ENCODE measurements at regions not wholly inside any gene's neighbourhood (a gene's known extent, or its start where the extent isn't known, plus 50 kb on each side); places are given as distances from the start of the nearest gene placed in this dataset.
"Not testable (repeated sequence)": the region's sequence is repeated elsewhere in the genome, so short reads cannot be mapped to it uniquely, and the experiment has no call there.

- intact Hi-C loops (cut with micrococcal nuclease): no loop called here
- ChIA-PET RAD21 (ENCODE audit: low non-redundant PET in 1 of 2, low total read pairs in 2 of 2, uncharacterized antibody in 2 of 2, unreplicated experiment in 2 of 2) (no interaction called here), POLR2A (no interaction called here), CTCF (no interaction called here)
- ATAC-seq (no peak), DNase-seq (ENCODE audit: low read depth, low spot score) (no peak)
- H3K4me3 ChIP-seq (replicated peaks in 1 of 2; ENCODE audit: low read depth in 1 of 2, low read length in 2 of 2): no peak overlapping the region
- no peak for TF ChIP-seq YY1 (IDR thresholded peaks at IDR 0.05; ENCODE audit: extremely low read depth, insufficient replicate concordance, low read depth, low read length)
- no peak for TF ChIP-seq EZH2 (IDR thresholded peaks at IDR 0.05)
- no peak for TF ChIP-seq POLR2A (IDR thresholded peaks at IDR 0.05; ENCODE audit: borderline replicate concordance, extremely low read depth, insufficient read depth, insufficient read length)
- no peak for TF ChIP-seq EGR1 (IDR thresholded peaks at IDR 0.05; ENCODE audit: low read depth)
- no peak for TF ChIP-seq CEBPB (IDR thresholded peaks at IDR 0.05; ENCODE audit: low read depth)
- no peak for TF ChIP-seq FOSL1 (IDR thresholded peaks at IDR 0.05; ENCODE audit: low read depth)
- no peak for TF ChIP-seq REST (IDR thresholded peaks at IDR 0.05; ENCODE audit: low read depth)
- TF ChIP-seq ZNF274 (IDR thresholded peaks at IDR 0.05; ENCODE audit: low read depth, low read length): no peak
- no peak for TF ChIP-seq JUND (IDR thresholded peaks at IDR 0.05)
- no peak for TF ChIP-seq TCF7L2 (IDR thresholded peaks at IDR 0.05; ENCODE audit: borderline replicate concordance, extremely low read depth, insufficient read depth, insufficient read length)
- TF ChIP-seq ATF3 (IDR thresholded peaks at IDR 0.05): no peak
- no peak for TF ChIP-seq RAD21 (IDR thresholded peaks at IDR 0.05; ENCODE audit: low read depth)
- no peak for TF ChIP-seq SIN3A (IDR thresholded peaks at IDR 0.05; ENCODE audit: low read depth)
- TF ChIP-seq SRF (IDR thresholded peaks at IDR 0.05; ENCODE audit: low read depth): no peak
- no peak for TF ChIP-seq CBX3 (IDR thresholded peaks at IDR 0.05; ENCODE audit: low read depth)
- no peak for TF ChIP-seq POLR2AphosphoS5 (IDR thresholded peaks at IDR 0.05; ENCODE audit: low read depth, low read length)
- no peak for TF ChIP-seq ZFX (IDR thresholded peaks at IDR 0.05)
- no peak for TF ChIP-seq MAX (IDR thresholded peaks at IDR 0.05)
- TF ChIP-seq CTCF (IDR thresholded peaks at IDR 0.05 in 2 of 3, conservative IDR thresholded peaks at IDR 0.05 in 1 of 3; ENCODE audit: borderline replicate concordance in 1 of 3, insufficient read depth in 1 of 3, low read depth in 2 of 3, low read length in 2 of 3): no peak
- no peaks in the 10 kb centered on the region for H3K9me2 ChIP-seq (ENCODE audit: insufficient read depth)
- H3K36me3 ChIP-seq (ENCODE audit: control insufficient read depth in 1 of 2, insufficient read depth in 2 of 2, low read length in 2 of 2): no peaks in the 10 kb centered on the region
- H3K9ac ChIP-seq (ENCODE audit: low read length): no peak overlapping the region
- BruUV-seq (replicated peaks): no TSS peak
- no peaks in the 10 kb centered on the region for H3K4me1 ChIP-seq (ENCODE audit: control insufficient read depth in 1 of 2, insufficient read depth in 2 of 2, low read length in 2 of 2)
- H4K20me1 ChIP-seq (ENCODE audit: insufficient read depth): no peaks in the 10 kb centered on the region; the same call in 1 of the 2 replicates
- H3K9me3 ChIP-seq (ENCODE audit: control insufficient read depth in 1 of 2, insufficient read depth in 1 of 2, low read depth in 1 of 2, low read length in 2 of 2): no peaks in the 10 kb centered on the region; a peak in 1 of 4 replicates
- H3K79me2 ChIP-seq (ENCODE audit: insufficient read depth, low read length): no peaks in the 10 kb centered on the region
- H3K27me3 ChIP-seq (ENCODE audit: insufficient read depth, low read length): no peaks in the 10 kb centered on the region
- no peak overlapping the region for H2AFZ ChIP-seq (ENCODE audit: low read depth, low read length, poor library complexity, severe bottlenecking)
- H3K27ac ChIP-seq (ENCODE audit: low read depth, low read length): no peak overlapping the region
- H3K4me2 ChIP-seq (ENCODE audit: low read length): no peak overlapping the region
Observed at GRCh38 chr9:83116026-83116425, 53.1 kb upstream of the RASEF start.

- RAD21 ChIA-PET (ENCODE audit: low non-redundant PET in 1 of 2, low total read pairs in 2 of 2, uncharacterized antibody in 2 of 2, unreplicated experiment in 2 of 2); intact Hi-C loops (cut with micrococcal nuclease): not testable (repeated sequence)
Observed at GRCh38 chr9:83113445-83113844, 50.5 kb upstream of the RASEF start.

More at GRCh38 chr9:83113445-83113844, 50.5 kb upstream of the RASEF start:
- H3K36me3 ChIP-seq (ENCODE audit: control insufficient read depth in 1 of 2, insufficient read depth in 2 of 2, low read length in 2 of 2); POLR2A ChIA-PET; H4K20me1 ChIP-seq (ENCODE audit: insufficient read depth); H3K9ac ChIP-seq (ENCODE audit: low read length); H3K27ac ChIP-seq (ENCODE audit: low read depth, low read length); DNase-seq (ENCODE audit: low read depth, low spot score); BruUV-seq (replicated peaks); H3K4me3 ChIP-seq (replicated peaks in 1 of 2; ENCODE audit: low read depth in 1 of 2, low read length in 2 of 2); H3K9me3 ChIP-seq (ENCODE audit: control insufficient read depth in 1 of 2, insufficient read depth in 1 of 2, low read depth in 1 of 2, low read length in 2 of 2); H3K4me1 ChIP-seq (ENCODE audit: control insufficient read depth in 1 of 2, insufficient read depth in 2 of 2, low read length in 2 of 2); H3K79me2 ChIP-seq (ENCODE audit: insufficient read depth, low read length); CTCF ChIA-PET; ATAC-seq; H3K4me2 ChIP-seq (ENCODE audit: low read length); H2AFZ ChIP-seq (ENCODE audit: low read depth, low read length, poor library complexity, severe bottlenecking); H3K9me2 ChIP-seq (ENCODE audit: insufficient read depth); H3K27me3 ChIP-seq (ENCODE audit: insufficient read depth, low read length): not testable (repeated sequence)

Measured in HCT116 (cell line).